Gastroesophageal sphincter (tissue), 3 donors: ENCODE measurements at regions not wholly inside any gene's neighbourhood (a gene's known extent, or its start where the extent isn't known, plus 50 kb on each side); places are given as distances from the start of the nearest gene placed in this dataset.

Experiments
- CTCF ChIP-seq, 4 experiments: fragments of 200-600 bp in 2 of 4; fragments of 450-650 bp in 2 of 4; sonication (generic) in 1 of 4; IDR thresholded peaks; one replicate each; pipeline ENCODE4 v1.5.1; 2017 to 2019; ENCODE audit warnings: antibody characterized with exemption in 4 of 4, mild to moderate bottlenecking in 2 of 4, moderate library complexity in 2 of 4
- EP300 ChIP-seq: sonication (generic); formaldehyde crosslinking; IDR thresholded peaks from one replicate; pipeline ENCODE4 v1.6.1; 2017; ENCODE audit warnings: antibody characterized with exemption, mild to moderate bottlenecking
- POLR2A ChIP-seq, 2 donors: fragments of 450-650 bp; IDR thresholded peaks; one replicate each; pipeline ENCODE4 v1.6.1; 2017; ENCODE audit warnings: antibody characterized with exemption in 2 of 2, mild to moderate bottlenecking in 2 of 2, moderate library complexity in 1 of 2
- POLR2AphosphoS5 ChIP-seq: sonication (generic); formaldehyde crosslinking; IDR thresholded peaks from one replicate; pipeline ENCODE4 v1.6.1; 2017; ENCODE audit warnings: antibody characterized with exemption

GRCh38 chr2:59295524-59296162, 1054.5 kb upstream of the FANCL start:
- TF ChIP-seq CTCF (IDR thresholded peaks at IDR 0.05) (no peak), POLR2A (IDR thresholded peaks at IDR 0.05) (no peak), POLR2AphosphoS5 (no peak), EP300 (no peak)
